Transverse colon (tissue), 4 donors: ENCODE measurements at regions not wholly inside any gene's neighbourhood (a gene's known extent, or its start where the extent isn't known, plus 50 kb on each side); places are given as distances from the start of the nearest gene placed in this dataset.
"Not testable (repeated sequence)": the region's sequence is repeated elsewhere in the genome, so short reads cannot be mapped to it uniquely, and the experiment has no call there.

Experiments used
- POLR2AphosphoS5 ChIP-seq, 3 donors: sonication (generic); formaldehyde crosslinking; IDR thresholded peaks; one replicate each; pipeline ENCODE4 v1.6.1; 2016; ENCODE audit warnings: antibody characterized with exemption in 3 of 3
- TF ChIP-seq, protein P1 (sequence below), 5 experiments: fragments of 200-600 bp in 3 of 5; fragments of 450-650 bp in 2 of 5; sonication (generic) in 3 of 5; IDR thresholded peaks; 1 replicate in 2 of 5; 2 replicates in 3 of 5; pipeline ENCODE4 v1.5.1; 2016 to 2017; ENCODE audit warnings: antibody characterized with exemption in 5 of 5, inconsistent platforms in 3 of 5, mild to moderate bottlenecking in 2 of 5, moderate library complexity in 1 of 5

DNA sequence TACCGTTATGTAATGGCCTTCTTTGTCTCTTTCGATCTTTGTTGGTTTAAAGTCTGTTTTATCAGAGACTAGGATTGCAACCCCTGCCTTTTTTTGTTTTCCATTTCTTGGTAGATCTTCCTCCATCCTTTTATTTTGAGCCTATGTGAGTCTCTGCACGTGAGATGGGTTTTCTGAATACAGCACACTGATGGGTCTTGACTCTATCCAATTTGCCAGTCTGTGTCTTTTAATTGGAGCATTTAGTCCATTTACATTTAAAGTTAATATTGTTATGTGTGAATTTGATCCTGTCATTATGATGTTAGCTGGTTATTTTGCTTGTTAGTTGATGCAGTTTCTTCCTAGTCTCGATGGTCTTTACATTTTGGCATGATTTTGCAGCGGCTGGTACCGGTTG is 69.9 kb downstream of the ADCYAP1 start:
- TF ChIP-seq, protein P1, sequence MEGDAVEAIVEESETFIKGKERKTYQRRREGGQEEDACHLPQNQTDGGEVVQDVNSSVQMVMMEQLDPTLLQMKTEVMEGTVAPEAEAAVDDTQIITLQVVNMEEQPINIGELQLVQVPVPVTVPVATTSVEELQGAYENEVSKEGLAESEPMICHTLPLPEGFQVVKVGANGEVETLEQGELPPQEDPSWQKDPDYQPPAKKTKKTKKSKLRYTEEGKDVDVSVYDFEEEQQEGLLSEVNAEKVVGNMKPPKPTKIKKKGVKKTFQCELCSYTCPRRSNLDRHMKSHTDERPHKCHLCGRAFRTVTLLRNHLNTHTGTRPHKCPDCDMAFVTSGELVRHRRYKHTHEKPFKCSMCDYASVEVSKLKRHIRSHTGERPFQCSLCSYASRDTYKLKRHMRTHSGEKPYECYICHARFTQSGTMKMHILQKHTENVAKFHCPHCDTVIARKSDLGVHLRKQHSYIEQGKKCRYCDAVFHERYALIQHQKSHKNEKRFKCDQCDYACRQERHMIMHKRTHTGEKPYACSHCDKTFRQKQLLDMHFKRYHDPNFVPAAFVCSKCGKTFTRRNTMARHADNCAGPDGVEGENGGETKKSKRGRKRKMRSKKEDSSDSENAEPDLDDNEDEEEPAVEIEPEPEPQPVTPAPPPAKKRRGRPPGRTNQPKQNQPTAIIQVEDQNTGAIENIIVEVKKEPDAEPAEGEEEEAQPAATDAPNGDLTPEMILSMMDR (IDR thresholded peaks at IDR 0.05), result not testable (repeated sequence)
- not testable (repeated sequence) for TF ChIP-seq POLR2AphosphoS5 (IDR thresholded peaks at IDR 0.05)
